HCT116 (cell line): ENCODE measurements at regions not wholly inside any gene's neighbourhood (a gene's known extent, or its start where the extent isn't known, plus 50 kb on each side); places are given as distances from the start of the nearest gene placed in this dataset.

Experiments used
- CTCF ChIP-seq, 3 experiments: fragments of 200-600 bp in 1 of 3; sonication (generic) in 1 of 3; IDR thresholded peaks in 2 of 3; conservative IDR thresholded peaks in 1 of 3; 2 replicates each; pipeline ENCODE4 v1.5.1; 2012 to 2017; ENCODE audit warnings: low read depth in 2 of 3, low read length in 2 of 3, antibody characterized with exemption in 1 of 3, borderline replicate concordance in 1 of 3, control low read depth in 1 of 3, mild to moderate bottlenecking in 1 of 3, mixed read lengths in 1 of 3, mixed run types in 1 of 3, moderate library complexity in 1 of 3; ENCODE audit not compliant: insufficient read depth in 1 of 3
- ELF1 ChIP-seq: IDR thresholded peaks from 2 replicates; pipeline ENCODE4 v1.6.1; 2012; ENCODE audit warnings: low read depth, borderline replicate concordance
- POLR2AphosphoS5 ChIP-seq: IDR thresholded peaks from 2 replicates; pipeline ENCODE4 v1.6.1; 2011; ENCODE audit warnings: mild to moderate bottlenecking, low read depth, low read length, moderate library complexity
- RAD21 ChIP-seq: IDR thresholded peaks from 2 replicates; pipeline ENCODE4 v1.6.1; 2012; ENCODE audit warnings: low read depth, mild to moderate bottlenecking
- SIN3A ChIP-seq: IDR thresholded peaks from 2 replicates; pipeline ENCODE4 v1.6.1; 2012; ENCODE audit warnings: low read depth
- SP1 ChIP-seq: IDR thresholded peaks from 2 replicates; pipeline ENCODE4 v1.6.1; 2012; ENCODE audit warnings: low read depth
- ZNF274 ChIP-seq: fragments of 200-500 bp; sonication (Bioruptor generic); IDR thresholded peaks from 2 replicates; pipeline ENCODE4 v1.6.1; 2014; ENCODE audit warnings: mild to moderate bottlenecking, low read depth, low read length, inconsistent platforms

GRCh38 chr1:68322096-68322495 is 89.8 kb upstream of the WLS start:
- TF ChIP-seq CTCF (IDR thresholded peaks at IDR 0.05 in 2 of 3, conservative IDR thresholded peaks at IDR 0.05 in 1 of 3; ENCODE audit: borderline replicate concordance in 1 of 3, insufficient read depth in 1 of 3, low read depth in 2 of 3, low read length in 2 of 3) (no peak), SP1 (0 out of 2 replicates have a peak, but pooled peaks have one; percentile 48), SIN3A (no peak), RAD21 (no peak), POLR2AphosphoS5 (no peak), ELF1 (no peak), ZNF274 (no peak)
